IMR-90 (cell line): ENCODE measurements at regions not wholly inside any gene's neighbourhood (a gene's known extent, or its start where the extent isn't known, plus 50 kb on each side); places are given as distances from the start of the nearest gene placed in this dataset.

Experiments
- ATAC-seq: fragments of 200-7000 bp; cut with Tn5 transposase; 2 replicates; pipeline ENCODE4 v1.9.1; 2020; ENCODE audit warnings: low read depth, mild to moderate bottlenecking, moderate library complexity
- BruUV-seq: library from RNA; stranded (reverse); fragments of 400-500 nt; replicated peaks from 2 replicates; lab custom pipeline; 2021; lab: Mats Ljungman, UMichigan
- CTCF ChIA-PET: fragments of 300-600 bp; formaldehyde crosslinking; extraction: SDS; loops from one replicate; lab custom pipeline; 2021; ENCODE audit warnings: antibody characterized with exemption; lab: Yijun Ruan, JAX
- POLR2A ChIA-PET: fragments of 300-600 bp; sonication (Branson Sonifier 250); formaldehyde crosslinking; loops from one replicate; lab custom pipeline; 2022; ENCODE audit warnings: antibody characterized with exemption; ENCODE audit not compliant: unreplicated experiment; lab: Charles Lee
- DNase-seq: peaks from one replicate; pipeline ENCODE4 v3.0.0; 2013
- H2AFZ ChIP-seq: replicated peaks from 2 replicates; pipeline ENCODE3; 2013; ENCODE audit warnings: low read length, mild to moderate bottlenecking; ENCODE audit not compliant: poor library complexity
- H2AK5ac ChIP-seq: 2 replicates; pipeline ENCODE4 v1.6.1; 2013; ENCODE audit warnings: low read depth, low read length, inconsistent platforms
- H2AK9ac ChIP-seq: replicated peaks from 2 replicates; pipeline ENCODE3; 2013; ENCODE audit warnings: mild to moderate bottlenecking, low read depth, low read length, moderate library complexity; ENCODE audit not compliant: poor library complexity
- H2BK120ac ChIP-seq: 2 replicates; pipeline ENCODE4 v1.6.1; 2013; ENCODE audit warnings: low read depth, low read length, inconsistent platforms
- H2BK15ac ChIP-seq: 3 replicates; pipeline ENCODE4 v1.6.1; 2013; ENCODE audit warnings: low read depth, low read length, inconsistent platforms
- H2BK20ac ChIP-seq: 2 replicates; pipeline ENCODE4 v1.6.1; 2013; ENCODE audit warnings: low read depth, mild to moderate bottlenecking, inconsistent platforms, low read length, moderate library complexity
- H2BK5ac ChIP-seq: 2 replicates; pipeline ENCODE4 v1.6.1; 2013; ENCODE audit warnings: mild to moderate bottlenecking, low read depth, low read length, inconsistent platforms; ENCODE audit not compliant: poor library complexity, severe bottlenecking
- H3K14ac ChIP-seq: replicated peaks from 2 replicates; pipeline ENCODE4 v1.6.1; 2013; ENCODE audit warnings: low read depth, low read length, inconsistent platforms
- H3K18ac ChIP-seq: 2 replicates; pipeline ENCODE4 v1.6.1; 2013; ENCODE audit warnings: low read depth, low read length, control low read depth
- H3K23ac ChIP-seq: 2 replicates; pipeline ENCODE4 v1.6.1; 2013; ENCODE audit warnings: low read depth, low read length, inconsistent platforms
- H3K27ac ChIP-seq: 2 replicates; pipeline ENCODE4 v1.5.1; 2013; ENCODE audit warnings: mild to moderate bottlenecking, control low read depth, low read length; ENCODE audit not compliant: insufficient read depth
- H3K27me3 ChIP-seq: 2 replicates; pipeline ENCODE4 v1.6.1; 2013; ENCODE audit warnings: low read length; ENCODE audit not compliant: control insufficient read depth, insufficient read depth
- H3K36me3 ChIP-seq: 2 replicates; pipeline ENCODE4 v1.6.1; 2013; ENCODE audit warnings: low read length, mixed read lengths; ENCODE audit not compliant: control insufficient read depth, insufficient read depth
- H3K4ac ChIP-seq: 2 replicates; pipeline ENCODE4 v1.6.1; 2013; ENCODE audit warnings: low read depth, low read length, inconsistent platforms
- H3K4me1 ChIP-seq: 2 replicates; pipeline ENCODE4 v1.6.1; 2013; ENCODE audit warnings: low read length, mixed read lengths; ENCODE audit not compliant: control insufficient read depth, insufficient read depth
- H3K4me2 ChIP-seq: 2 replicates; pipeline ENCODE4 v1.6.1; 2013; ENCODE audit warnings: low read depth, mild to moderate bottlenecking, control low read depth, low read length, moderate library complexity
- H3K4me3 ChIP-seq: 2 replicates; pipeline ENCODE4 v1.5.1; 2013; ENCODE audit warnings: low read depth, mild to moderate bottlenecking, control low read depth, low read length, moderate library complexity; ENCODE audit not compliant: insufficient read depth
- H3K56ac ChIP-seq: 2 replicates; pipeline ENCODE4 v1.6.1; 2013; ENCODE audit warnings: low read length, inconsistent platforms; ENCODE audit not compliant: insufficient read depth; ENCODE audit errors: extremely low read depth
- H3K79me1 ChIP-seq, 2 experiments: 2 replicates each; pipeline ENCODE4 v1.6.1; 2013; ENCODE audit warnings: low read length in 2 of 2, inconsistent platforms in 1 of 2, low read depth in 1 of 2
- H3K9ac ChIP-seq: 2 replicates; pipeline ENCODE4 v1.6.1; 2013; ENCODE audit warnings: low read depth, low read length, control low read depth
- H3K9me1 ChIP-seq: 2 replicates; pipeline ENCODE4 v1.6.1; 2013; ENCODE audit warnings: low read length, inconsistent platforms; ENCODE audit not compliant: insufficient read depth
- H3K9me3 ChIP-seq: 2 replicates; pipeline ENCODE4 v1.6.1; 2013; ENCODE audit warnings: low read length; ENCODE audit not compliant: control insufficient read depth, insufficient read depth
- H4K20me1 ChIP-seq: 2 replicates; pipeline ENCODE4 v1.6.1; 2013; ENCODE audit warnings: low read length, inconsistent platforms; ENCODE audit not compliant: insufficient read depth
- H4K5ac ChIP-seq: 2 replicates; pipeline ENCODE4 v1.6.1; 2013; ENCODE audit warnings: mild to moderate bottlenecking, low read depth, low read length, control low read depth
- H4K8ac ChIP-seq, 2 experiments: 2 replicates each; pipeline ENCODE4 v1.6.1; 2013; ENCODE audit warnings: low read depth in 2 of 2, low read length in 2 of 2, control low read depth in 1 of 2, inconsistent platforms in 1 of 2
- H4K91ac ChIP-seq: 2 replicates; pipeline ENCODE4 v1.6.1; 2013; ENCODE audit warnings: low read depth, low read length, inconsistent platforms; ENCODE audit not compliant: insufficient read depth
- BHLHE40 ChIP-seq: fragments of 150-350 bp; IDR thresholded peaks from 2 replicates; pipeline ENCODE4 v1.6.1; 2016; ENCODE audit warnings: mild to moderate bottlenecking, low read depth, low read length
- CEBPB ChIP-seq: IDR thresholded peaks from 2 replicates; pipeline ENCODE4 v1.6.1; 2012; ENCODE audit warnings: low read depth, low read length, improper control_type of control experiment
- CHD1 ChIP-seq: IDR thresholded peaks from 2 replicates; pipeline ENCODE4 v1.6.1; 2012; ENCODE audit warnings: low read depth, low read length, improper control_type of control experiment
- CTCF ChIP-seq: conservative IDR thresholded peaks from 2 replicates; pipeline ENCODE4 v1.5.1; 2012; ENCODE audit warnings: mild to moderate bottlenecking, low read depth, low read length, improper control_type of control experiment
- ELK1 ChIP-seq: fragments of 150-350 bp; IDR thresholded peaks from 2 replicates; pipeline ENCODE4 v1.6.1; 2016; ENCODE audit warnings: low read depth, mild to moderate bottlenecking, low read length, moderate library complexity, borderline replicate concordance
- MAFK ChIP-seq: IDR thresholded peaks from 2 replicates; pipeline ENCODE4 v1.6.1; 2012; ENCODE audit warnings: low read depth, low read length, improper control_type of control experiment
- MXI1 ChIP-seq: IDR thresholded peaks from 2 replicates; pipeline ENCODE4 v1.6.1; 2012; ENCODE audit warnings: low read depth, mild to moderate bottlenecking, low read length, moderate library complexity, borderline replicate concordance
- NFE2L2 ChIP-seq: fragments of 150-350 bp; IDR thresholded peaks from 2 replicates; pipeline ENCODE4 v1.6.1; 2016; ENCODE audit warnings: low read depth, mild to moderate bottlenecking, low read length
- POLR2A ChIP-seq: IDR thresholded peaks from 2 replicates; pipeline ENCODE4 v1.6.1; 2012; ENCODE audit warnings: mild to moderate bottlenecking, low read depth, low read length
- RAD21 ChIP-seq: IDR thresholded peaks from 2 replicates; pipeline ENCODE4 v1.6.1; 2012; ENCODE audit warnings: low read length, improper control_type of control experiment
- RCOR1 ChIP-seq: IDR thresholded peaks from 2 replicates; pipeline ENCODE4 v1.6.1; 2012; ENCODE audit warnings: mild to moderate bottlenecking, low read length, improper control_type of control experiment; ENCODE audit not compliant: insufficient replicate concordance
- RFX5 ChIP-seq: IDR thresholded peaks from 2 replicates; pipeline ENCODE4 v1.8.0; 2012; ENCODE audit warnings: low read depth, mild to moderate bottlenecking, low read length, moderate library complexity
- SMC3 ChIP-seq: fragments of 150-350 bp; IDR thresholded peaks from 2 replicates; pipeline ENCODE4 v1.6.1; 2016; ENCODE audit warnings: low read depth, mild to moderate bottlenecking, antibody characterized with exemption, low read length, moderate library complexity
- USF2 ChIP-seq: fragments of 150-350 bp; IDR thresholded peaks from 2 replicates; pipeline ENCODE4 v1.6.1; 2017; ENCODE audit warnings: mild to moderate bottlenecking, antibody characterized with exemption, low read length, low read depth
- WGBS, 2 experiments: methylation state at CpG; one replicate each; pipeline versions ENCODE4 v1.1.5 to v1.1.7; 2013; ENCODE audit warnings: missing lambda C conversion rate in 2 of 2; ENCODE audit not compliant: insufficient read length in 1 of 2; ENCODE audit errors: extremely low coverage in 2 of 2; 5-methylcytosine and 5-hydroxymethylcytosine counted together
- dilution Hi-C: fragments of 300-500 bp; cut with HindIII; formaldehyde crosslinking; loops from one replicate; pipeline ENCODE4 v1.14.3; 2018; ENCODE audit warnings: low sequenced_read_pairs; ENCODE audit not compliant: unreplicated experiment
- in situ Hi-C: fragments of 300-500 bp; cut with MboI; formaldehyde crosslinking; loops from 3 replicates; pipeline ENCODE4 v1.14.3; 2019; ENCODE audit warnings: low sequenced_read_pairs, inconsistent platforms, mixed read lengths
- intact Hi-C: fragments of 100-400 bp; cut with micrococcal nuclease; formaldehyde crosslinking; loops from 2 replicates; pipeline ENCODE4 v1.10.0; 2022

DNA sequence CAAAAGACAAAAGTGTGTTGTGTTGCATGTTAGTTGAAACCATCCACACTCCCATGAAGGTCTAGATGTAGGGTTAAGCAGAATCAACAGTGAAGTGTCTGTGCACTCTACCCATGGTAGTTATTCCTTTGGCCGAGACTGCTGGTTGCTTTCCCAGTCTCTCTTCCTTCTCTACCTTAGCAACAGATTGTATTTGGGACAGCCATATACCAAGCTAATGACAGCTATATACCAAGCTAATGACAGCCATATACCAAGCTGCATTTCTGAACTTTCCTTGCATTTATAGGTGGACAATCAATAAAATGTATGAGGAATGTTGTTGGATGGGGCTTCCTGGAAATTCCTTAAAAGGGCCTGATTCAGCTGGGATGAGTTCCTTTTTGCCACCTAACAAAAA, 80.5 kb upstream of the ENPEP start:
- DNase-seq (no peak), ATAC-seq (no peak)
- TF ChIP-seq RCOR1 (no peak), CHD1 (no peak), USF2 (no peak), POLR2A (no peak), RAD21 (no peak), ELK1 (no peak), CTCF (no peak), NFE2L2 (no peak), SMC3 (no peak), CEBPB (no peak), RFX5 (no peak), BHLHE40 (no peak), MXI1 (no peak), MAFK (no peak)
- Histone ChIP-seq H3K9me1 (no peaks in the 10 kb centered on the region), H2BK15ac (no peak overlapping the region), H3K18ac (no peak overlapping the region), H3K27me3 (no peaks in the 10 kb centered on the region), H2BK120ac (no peak overlapping the region), H3K4ac (no peak overlapping the region), H3K23ac (no peak overlapping the region), H4K8ac (no peak overlapping the region), H3K56ac (no peak overlapping the region), H3K36me3 (no peaks in the 10 kb centered on the region), H3K79me1 (no peaks in the 10 kb centered on the region), H2BK20ac (no peak overlapping the region), H2AK5ac (no peak overlapping the region), H3K4me3 (no peak overlapping the region), H3K9me3 (no peaks in the 10 kb centered on the region), H4K5ac (no peak overlapping the region), H2BK5ac (no peak overlapping the region), H3K9ac (no peak overlapping the region), H2AFZ (no peak overlapping the region), H3K4me2 (no peak overlapping the region), H3K4me1 (no peaks in the 10 kb centered on the region), H3K27ac (no peak overlapping the region), H3K14ac (no peak overlapping the region), H4K91ac (no peak overlapping the region), H2AK9ac (no peak overlapping the region), H4K20me1 (no peaks in the 10 kb centered on the region)
- intact Hi-C loops (no loop called here), in situ Hi-C loops (no loop called here), dilution Hi-C loops (no loop called here)
- BruUV-seq = no TSS peak
- CTCF ChIA-PET = no interaction called here
- POLR2A ChIA-PET = no interaction called here
- no CpG with 5 or more reads among the region's 1 CpG for WGBS, 2 experiments
